ENCODE measurements at regions not wholly inside any gene's neighbourhood (a gene's known extent, or its start where the extent isn't known, plus 50 kb on each side); places are given as distances from the start of the nearest gene placed in this dataset.

GRCh38 chr2:128663371-128664050 is 344.8 kb upstream of the HS6ST1 start:
- Histone ChIP-seq H3K9me3 (ENCODE audit: control insufficient read depth in 4 of 4, low read length in 3 of 4) (no peaks in the 10 kb centered on the region), H3K4me3 (ENCODE audit: low read depth in 1 of 3, low read length in 3 of 3) (no peak overlapping the region), H3K9ac (ENCODE audit: low read depth in 1 of 2, low read length in 2 of 2) (no peak overlapping the region), H3K4me1 (ENCODE audit: control insufficient read depth in 4 of 4, insufficient read depth in 4 of 4, low read length in 3 of 4) (no peaks in the 10 kb centered on the region), H3K27ac (ENCODE audit: low read depth in 1 of 2, low read length in 2 of 2) (no peak overlapping the region), H3K36me3 (ENCODE audit: control insufficient read depth in 4 of 4, insufficient read depth in 3 of 4, low read depth in 1 of 4, low read length in 3 of 4) (no peaks in the 10 kb centered on the region), H3K27me3 (ENCODE audit: control insufficient read depth in 4 of 4, insufficient read depth in 4 of 4, low read length in 3 of 4) (no peaks in the 10 kb centered on the region)
- TF ChIP-seq MAX (IDR thresholded peaks at IDR 0.05) (no peak), TAF1 (conservative IDR thresholded peaks at IDR 0.05) (no peak)
- DNase-seq (ENCODE audit: low spot score), result no peak
- WGBS, result 91% methylated on average over 12 of the region's 12 CpGs

GRCh38 chr2:128664499-128664971 is 345.9 kb upstream of the HS6ST1 start:
- no peak overlapping the region for H3K27ac ChIP-seq (ENCODE audit: low read depth in 1 of 2, low read length in 2 of 2)
- 69% methylated on average over 4 of the region's 4 CpGs for WGBS
- no peak for DNase-seq (ENCODE audit: low spot score)

GRCh38 chr2:128665113-128665512 is 346.4 kb upstream of the HS6ST1 start:
- H3K27me3 ChIP-seq (ENCODE audit: control insufficient read depth in 4 of 4, insufficient read depth in 4 of 4, low read length in 3 of 4), result no peaks in the 10 kb centered on the region
- no peak overlapping the region for H3K27ac ChIP-seq (ENCODE audit: low read depth in 1 of 2, low read length in 2 of 2)
- H3K9me3 ChIP-seq (ENCODE audit: control insufficient read depth in 4 of 4, low read length in 3 of 4), result no peaks in the 10 kb centered on the region
- WGBS, result 95% methylated on average over 4 of the region's 4 CpGs
- H3K36me3 ChIP-seq (ENCODE audit: control insufficient read depth in 4 of 4, insufficient read depth in 3 of 4, low read depth in 1 of 4, low read length in 3 of 4), result no peaks in the 10 kb centered on the region
- no peak overlapping the region for H3K4me3 ChIP-seq (ENCODE audit: low read depth in 1 of 3, low read length in 3 of 3)
- no peak for DNase-seq (ENCODE audit: low spot score)
- H3K4me1 ChIP-seq (ENCODE audit: control insufficient read depth in 4 of 4, insufficient read depth in 4 of 4, low read length in 3 of 4), result no peaks in the 10 kb centered on the region
- H3K9ac ChIP-seq (ENCODE audit: low read depth in 1 of 2, low read length in 2 of 2), result no peak overlapping the region
- TF ChIP-seq HNF4A (conservative IDR thresholded peaks at IDR 0.05), result no peak
- no peak for TF ChIP-seq ATF3 (IDR thresholded peaks at IDR 0.05)
- no peak for TF ChIP-seq NR2F2 (IDR thresholded peaks at IDR 0.05)
- TF ChIP-seq MAX (IDR thresholded peaks at IDR 0.05), result no peak
- no peak for TF ChIP-seq TAF1 (conservative IDR thresholded peaks at IDR 0.05)
- TF ChIP-seq ZBTB33 (IDR thresholded peaks at IDR 0.05), result no peak
- no peak for TF ChIP-seq RXRA (IDR thresholded peaks at IDR 0.05)
- TF ChIP-seq REST (IDR thresholded peaks at IDR 0.05), result no peak
- TF ChIP-seq YY1 (IDR thresholded peaks at IDR 0.05), result no peak
- TF ChIP-seq GABPA (IDR thresholded peaks at IDR 0.05 in 1 of 2, conservative IDR thresholded peaks at IDR 0.05 in 1 of 2), result no peak
- TF ChIP-seq FOXA2 (IDR thresholded peaks at IDR 0.05), result no peak
- TF ChIP-seq HNF4G (IDR thresholded peaks at IDR 0.05), result no peak
- TF ChIP-seq FOXA1 (IDR thresholded peaks at IDR 0.05), result no peak
- TF ChIP-seq EGR1 (IDR thresholded peaks at IDR 0.05; ENCODE audit: low read depth in 2 of 2), result no peak
- no peak for TF ChIP-seq JUND (IDR thresholded peaks at IDR 0.05)
- no peak for TF ChIP-seq SP1 (IDR thresholded peaks at IDR 0.05)

More at GRCh38 chr2:128664499-128664971, 345.9 kb upstream of the HS6ST1 start:
- Histone ChIP-seq H3K4me3 (ENCODE audit: low read depth in 1 of 3, low read length in 3 of 3) (no peak overlapping the region), H3K36me3 (ENCODE audit: control insufficient read depth in 4 of 4, insufficient read depth in 3 of 4, low read depth in 1 of 4, low read length in 3 of 4) (no peaks in the 10 kb centered on the region), H3K9ac (ENCODE audit: low read depth in 1 of 2, low read length in 2 of 2) (no peak overlapping the region), H3K27me3 (ENCODE audit: control insufficient read depth in 4 of 4, insufficient read depth in 4 of 4, low read length in 3 of 4) (no peaks in the 10 kb centered on the region), H3K4me1 (ENCODE audit: control insufficient read depth in 4 of 4, insufficient read depth in 4 of 4, low read length in 3 of 4) (no peaks in the 10 kb centered on the region), H3K9me3 (ENCODE audit: control insufficient read depth in 4 of 4, low read length in 3 of 4) (no peaks in the 10 kb centered on the region)
- TF ChIP-seq FOXA2 (IDR thresholded peaks at IDR 0.05) (no peak), SP1 (IDR thresholded peaks at IDR 0.05) (no peak), CTCF (IDR thresholded peaks at IDR 0.05; ENCODE audit: low read depth, low read length, missing input control) (no peak), HNF4A (conservative IDR thresholded peaks at IDR 0.05) (no peak)

Data from liver (tissue), 8 donors.